Spinal cord (tissue), 9 donors: ENCODE measurements at regions not wholly inside any gene's neighbourhood (a gene's known extent, or its start where the extent isn't known, plus 50 kb on each side); places are given as distances from the start of the nearest gene placed in this dataset.

Experiments
- DNase-seq, 6 donors: peaks; one replicate each; pipeline versions ENCODE4 v3.0.0 to v3.0.0-alpha.2; 2013 to 2015; ENCODE audit warnings: low spot score in 6 of 6, low read depth in 4 of 6
- H3K27ac ChIP-seq: one replicate; pipeline ENCODE4 v1.5.1; 2013; ENCODE audit warnings: low read depth, low read length, control low read depth
- H3K27me3 ChIP-seq: one replicate; pipeline ENCODE4 v1.6.1; 2013; ENCODE audit warnings: low read length; ENCODE audit not compliant: control insufficient read depth, insufficient read depth
- H3K36me3 ChIP-seq: one replicate; pipeline ENCODE4 v1.6.1; 2013; ENCODE audit warnings: low read length; ENCODE audit not compliant: control insufficient read depth, insufficient read depth
- H3K4me1 ChIP-seq: one replicate; pipeline ENCODE4 v1.6.1; 2013; ENCODE audit warnings: low read length; ENCODE audit not compliant: control insufficient read depth, insufficient read depth
- H3K4me3 ChIP-seq: one replicate; pipeline ENCODE4 v1.5.1; 2013; ENCODE audit warnings: low read depth, low read length, control low read depth
- H3K9me3 ChIP-seq: one replicate; pipeline ENCODE4 v1.6.1; 2013; ENCODE audit warnings: low read length; ENCODE audit not compliant: control insufficient read depth, insufficient read depth
- WGBS: methylation state at CpG from one replicate; pipeline ENCODE4 v1.1.5; 2013; ENCODE audit warnings: missing lambda C conversion rate; ENCODE audit not compliant: insufficient coverage; 5-methylcytosine and 5-hydroxymethylcytosine counted together
- donor health status: healthy.

DNA sequence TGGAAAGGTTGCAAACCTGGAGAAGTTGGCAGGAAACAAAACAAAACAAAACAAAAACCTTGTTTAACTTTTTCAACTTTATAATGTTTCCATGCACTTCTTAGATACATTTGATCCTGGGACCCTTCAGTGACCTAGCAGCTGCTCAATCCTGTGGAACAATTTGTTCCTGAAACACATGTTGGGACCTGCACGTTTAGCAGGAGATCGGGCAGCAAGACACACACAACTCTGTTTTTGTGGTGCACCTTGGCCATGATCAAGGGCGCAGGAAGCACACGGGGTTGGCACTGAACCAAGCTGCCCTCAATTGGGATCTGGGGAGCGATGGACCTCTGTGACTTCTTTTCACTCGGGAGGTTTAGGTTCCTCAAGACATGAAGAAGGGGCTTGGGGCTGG is 268.7 kb downstream of the LOXHD1 start:
- Histone ChIP-seq H3K27ac (no peak overlapping the region), H3K4me1 (peaks cover 20% of the 10 kb centered on the region), H3K36me3 (peaks cover 7% of the 10 kb centered on the region), H3K4me3 (no peak overlapping the region), H3K27me3 (no peaks in the 10 kb centered on the region), H3K9me3 (no peaks in the 10 kb centered on the region)
- 85% methylated on average over 5 of the region's 6 CpGs for WGBS
- no peak for DNase-seq

DNA sequence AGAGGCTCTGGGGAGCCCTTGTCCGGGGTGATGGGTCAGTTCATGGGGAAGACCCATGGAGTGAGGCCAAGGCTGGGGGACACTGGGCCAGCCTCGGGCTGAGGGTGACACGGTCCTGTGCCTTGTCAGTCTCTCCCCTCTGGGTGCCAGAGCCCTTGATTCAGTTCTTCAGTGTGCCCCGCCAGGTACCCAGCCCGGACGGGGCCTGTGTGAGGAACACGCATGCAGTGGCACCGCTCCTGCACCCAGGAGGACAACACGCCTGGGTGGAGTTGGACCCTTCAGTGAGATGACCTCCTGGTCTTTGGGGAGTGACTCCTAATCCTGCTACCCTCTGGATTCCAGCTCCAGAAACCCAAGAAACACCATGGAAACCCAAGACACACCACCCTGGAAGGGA is 264.4 kb downstream of the LOXHD1 start:
- whole genome bisulfite sequencing, result 98% methylated on average over 9 of the region's 9 CpGs

DNA sequence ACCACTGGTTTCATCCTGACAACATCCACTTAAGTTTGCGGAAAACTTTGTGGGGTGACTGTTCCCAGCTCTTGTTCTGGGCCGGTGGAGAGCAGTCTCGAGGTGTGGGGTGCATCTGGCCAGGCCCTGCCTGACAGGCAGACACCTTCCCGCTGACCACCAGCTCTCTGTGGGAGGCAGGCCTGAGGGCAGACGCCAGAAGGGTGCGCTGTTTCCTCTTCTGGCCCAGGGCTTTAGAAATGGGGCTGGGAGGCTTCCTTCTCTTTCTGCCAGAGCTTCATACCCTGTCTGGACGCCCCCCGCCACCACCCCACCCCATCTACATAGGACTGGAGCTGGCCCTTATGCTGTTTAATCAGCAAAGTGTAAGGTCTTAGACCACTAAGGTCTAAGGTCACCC is 263.8 kb downstream of the LOXHD1 start:
- peaks cover 16% of the 10 kb centered on the region for H3K4me1 ChIP-seq
- 73% methylated on average over 5 of the region's 8 CpGs for WGBS
- peaks cover 19% of the 10 kb centered on the region for H3K36me3 ChIP-seq
- no peaks in the 10 kb centered on the region for H3K27me3 ChIP-seq
- DNase-seq, result no peak
- no peak overlapping the region for H3K27ac ChIP-seq
- no peaks in the 10 kb centered on the region for H3K9me3 ChIP-seq
- H3K4me3 ChIP-seq, result no peak overlapping the region

More for the DNA sequence above, 264.4 kb downstream of the LOXHD1 start:
- no peak overlapping the region for H3K27ac ChIP-seq
- H3K27me3 ChIP-seq, result no peaks in the 10 kb centered on the region
- H3K9me3 ChIP-seq, result no peaks in the 10 kb centered on the region
- DNase-seq, result no peak
- H3K36me3 ChIP-seq, result peaks cover 13% of the 10 kb centered on the region
- no peak overlapping the region for H3K4me3 ChIP-seq
- H3K4me1 ChIP-seq, result peaks cover 19% of the 10 kb centered on the region

DNA sequence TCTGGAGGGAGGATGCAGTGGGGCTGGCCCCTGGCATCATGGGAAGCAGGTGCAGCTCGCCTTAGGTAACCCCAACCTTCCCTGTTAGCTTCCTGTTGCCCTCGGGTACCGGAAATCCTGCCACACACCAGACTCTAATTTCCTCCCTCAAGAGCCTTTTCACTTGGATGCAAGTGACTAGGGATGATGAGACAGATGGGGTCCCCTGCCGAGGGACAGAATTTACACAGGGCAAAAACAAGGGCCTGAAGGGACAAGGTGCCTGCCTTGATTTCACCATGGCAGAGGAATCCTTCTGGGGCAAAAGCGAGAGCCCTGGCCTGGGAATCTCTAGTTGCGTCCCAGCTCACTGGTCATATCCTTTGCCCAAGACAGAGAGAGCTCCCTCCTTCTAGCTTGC is 263.1 kb downstream of the LOXHD1 start:
- Histone ChIP-seq H3K27ac (no peak overlapping the region), H3K27me3 (no peaks in the 10 kb centered on the region), H3K36me3 (peaks cover 19% of the 10 kb centered on the region), H3K4me1 (peaks cover 20% of the 10 kb centered on the region), H3K9me3 (no peaks in the 10 kb centered on the region), H3K4me3 (no peak overlapping the region)
- WGBS, result 79% methylated on average over 3 of the region's 6 CpGs
- DNase-seq, result no peak

DNA sequence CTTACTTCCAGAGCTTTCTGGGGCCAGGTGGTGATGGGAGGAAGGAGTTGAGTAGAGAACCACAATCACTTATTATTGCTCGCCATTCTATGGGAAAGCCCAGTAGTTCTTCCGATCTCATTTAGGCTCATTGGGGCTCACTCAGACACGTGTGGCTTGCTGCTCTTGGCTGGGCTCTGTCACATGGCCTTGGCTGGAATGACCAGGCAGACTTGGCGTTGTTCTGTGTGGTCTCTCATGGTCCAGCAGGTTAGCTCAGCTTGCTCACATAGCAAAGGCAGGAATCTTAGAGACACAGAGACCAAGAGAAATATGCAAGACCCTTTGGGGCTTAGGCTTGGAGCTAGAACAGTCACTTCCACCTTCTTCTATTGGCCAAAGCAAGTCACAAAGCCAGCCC is 261.2 kb downstream of the LOXHD1 start:
- H3K4me1 ChIP-seq, result peaks cover 20% of the 10 kb centered on the region
- no peak overlapping the region for H3K27ac ChIP-seq
- 88% methylated on average over 4 of the region's 4 CpGs for WGBS
- H3K4me3 ChIP-seq, result no peak overlapping the region
- DNase-seq, result no peak
- no peaks in the 10 kb centered on the region for H3K9me3 ChIP-seq
- H3K36me3 ChIP-seq, result peaks cover 19% of the 10 kb centered on the region
- no peaks in the 10 kb centered on the region for H3K27me3 ChIP-seq

DNA sequence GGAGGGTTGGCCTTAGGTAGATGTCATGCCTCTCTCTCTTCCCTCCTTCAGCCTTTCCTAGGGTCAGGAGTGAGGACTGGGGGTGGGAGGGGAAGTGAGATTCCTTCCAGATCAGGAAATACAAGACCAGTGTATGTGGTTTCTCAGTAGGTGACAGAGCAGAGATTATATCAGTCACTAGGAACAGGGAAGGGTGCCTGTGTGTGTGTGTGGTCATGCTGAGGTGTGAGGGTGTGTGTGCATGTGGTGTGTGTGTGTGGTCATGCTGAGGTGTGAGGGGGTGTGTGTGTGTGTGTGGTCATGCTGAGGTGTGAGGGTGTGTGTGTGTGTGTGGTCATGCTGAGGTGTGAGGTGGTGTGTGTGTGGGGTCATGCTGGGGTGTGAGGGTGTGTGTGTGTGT is 259.8 kb downstream of the LOXHD1 start:
- peaks cover 20% of the 10 kb centered on the region for H3K4me1 ChIP-seq
- DNase-seq, result no peak
- H3K27ac ChIP-seq, result no peak overlapping the region
- no peak overlapping the region for H3K4me3 ChIP-seq
- H3K9me3 ChIP-seq, result no peaks in the 10 kb centered on the region
- H3K36me3 ChIP-seq, result peaks cover 14% of the 10 kb centered on the region
- no peaks in the 10 kb centered on the region for H3K27me3 ChIP-seq

DNA sequence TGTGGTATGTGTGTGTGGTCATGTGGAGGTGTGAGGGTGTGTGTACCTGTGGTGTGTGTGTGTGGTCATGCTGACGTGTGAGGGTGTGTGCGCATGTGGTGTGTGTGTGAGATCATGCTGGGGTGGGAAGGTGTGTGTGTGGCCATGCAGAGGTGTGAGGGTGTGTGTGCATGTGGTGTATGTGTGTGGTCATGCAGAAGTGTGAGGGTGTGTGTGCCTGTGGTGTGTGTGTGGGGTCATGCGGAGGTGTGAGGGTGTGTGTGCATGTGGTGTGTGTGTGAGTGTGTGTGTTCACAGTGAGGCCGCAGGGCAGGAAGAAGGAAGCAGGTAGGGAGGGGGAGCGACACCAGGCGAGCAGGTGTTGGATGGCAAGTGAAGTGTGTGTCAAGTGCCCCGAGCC is 259.0 kb downstream of the LOXHD1 start:
- peaks cover 14% of the 10 kb centered on the region for H3K36me3 ChIP-seq
- H3K9me3 ChIP-seq, result no peaks in the 10 kb centered on the region
- no peak overlapping the region for H3K4me3 ChIP-seq
- H3K4me1 ChIP-seq, result peaks cover 20% of the 10 kb centered on the region
- no peak for DNase-seq
- H3K27ac ChIP-seq, result no peak overlapping the region
- H3K27me3 ChIP-seq, result no peaks in the 10 kb centered on the region
- WGBS, result 89% methylated on average over 4 of the region's 7 CpGs

DNA sequence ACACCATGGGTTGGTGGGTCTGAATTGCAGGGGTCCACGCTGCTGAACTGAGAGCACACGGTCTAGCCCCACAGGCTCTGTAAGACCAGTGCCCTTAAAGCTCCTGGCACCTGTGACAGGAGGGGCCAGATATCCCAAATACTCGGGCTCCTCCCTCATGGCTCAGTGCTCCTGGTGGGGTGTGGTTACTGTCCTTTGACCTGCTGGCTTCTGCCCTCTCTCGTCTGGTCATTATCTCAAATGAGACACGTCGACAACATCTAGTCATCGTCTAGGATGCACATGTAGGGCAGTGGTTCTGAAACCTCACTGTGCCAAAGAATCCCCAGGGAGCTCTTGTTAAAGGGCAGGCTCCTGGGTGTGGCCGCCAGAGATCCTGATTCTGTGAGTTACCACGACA is 258.4 kb downstream of the LOXHD1 start:
- Histone ChIP-seq H3K4me3 (no peak overlapping the region), H3K36me3 (peaks cover 12% of the 10 kb centered on the region), H3K27ac (no peak overlapping the region), H3K27me3 (no peaks in the 10 kb centered on the region), H3K9me3 (no peaks in the 10 kb centered on the region), H3K4me1 (peaks cover 18% of the 10 kb centered on the region)
- 66% methylated on average over 8 of the region's 9 CpGs for WGBS
- no peak for DNase-seq

DNA sequence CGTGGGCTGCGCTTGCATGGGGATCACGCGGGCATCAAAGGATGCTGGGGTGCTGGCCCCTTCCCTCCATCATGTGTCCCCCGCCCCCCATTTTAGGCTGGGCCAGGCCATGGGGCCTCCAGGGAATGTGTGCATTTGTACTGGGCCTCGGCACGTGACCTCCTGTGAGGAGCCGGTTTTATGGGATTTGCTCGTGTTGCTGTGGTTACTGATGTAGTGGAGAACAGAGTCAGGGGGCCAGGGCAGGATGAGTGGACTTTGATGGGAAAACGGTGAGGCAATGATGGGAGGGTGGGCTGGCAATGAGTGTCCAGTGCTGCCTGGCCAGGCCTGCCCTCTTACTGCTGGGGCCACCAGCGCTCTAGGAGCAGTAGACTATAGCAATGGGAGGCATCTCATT is 257.7 kb downstream of the LOXHD1 start:
- Histone ChIP-seq H3K27me3 (no peaks in the 10 kb centered on the region), H3K27ac (no peak overlapping the region), H3K4me1 (peaks cover 11% of the 10 kb centered on the region), H3K36me3 (peaks cover 12% of the 10 kb centered on the region), H3K9me3 (no peaks in the 10 kb centered on the region), H3K4me3 (no peak overlapping the region)
- DNase-seq, result no peak
- 63% methylated on average over 10 of the region's 11 CpGs for WGBS

DNA sequence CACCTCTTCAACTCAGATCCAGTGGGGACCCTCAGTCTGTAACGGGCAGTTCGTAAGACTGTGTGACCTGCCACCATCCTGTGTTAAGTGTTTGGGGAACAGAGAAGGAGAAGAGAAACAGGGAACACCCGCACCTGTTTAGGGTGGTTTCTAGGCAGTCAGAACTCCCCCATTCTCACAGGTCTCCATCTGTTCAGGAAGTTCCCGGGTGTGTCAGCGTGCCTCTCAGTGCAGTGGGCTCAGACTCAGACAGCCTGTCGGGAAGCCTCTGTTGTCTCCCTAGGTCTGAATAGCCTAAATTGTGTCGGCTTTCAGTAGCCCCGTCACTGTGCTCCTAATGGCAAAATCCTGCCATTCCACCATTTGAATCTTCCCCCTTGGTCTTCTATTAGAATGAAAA is 256.6 kb downstream of the LOXHD1 start:
- DNase-seq, result no peak
- Histone ChIP-seq H3K27ac (no peak overlapping the region), H3K4me3 (no peak overlapping the region), H3K9me3 (no peaks in the 10 kb centered on the region), H3K4me1 (peaks cover 11% of the 10 kb centered on the region), H3K36me3 (peaks cover 12% of the 10 kb centered on the region), H3K27me3 (no peaks in the 10 kb centered on the region)
- WGBS, result 80% methylated on average over 5 of the region's 8 CpGs
